Keratinocyte (primary cell): ENCODE measurements at regions not wholly inside any gene's neighbourhood (a gene's known extent, or its start where the extent isn't known, plus 50 kb on each side); places are given as distances from the start of the nearest gene placed in this dataset.

Experiments
- DNase-seq: peaks from one replicate; pipeline ENCODE4 v3.0.0-alpha.2; 2011; ENCODE audit warnings: low read depth, missing footprints, low spot score
- FAIRE-seq: peaks from 2 replicates; lab custom pipeline; 2011; peaks lifted over from hg19 to GRCh38; lab: Jason Lieb, UNC
- H2AFZ ChIP-seq: 2 replicates; pipeline ENCODE4 v1.6.0; 2012; ENCODE audit warnings: low read length, control low read depth, inconsistent platforms; ENCODE audit not compliant: control insufficient read depth
- H3K27ac ChIP-seq: 2 replicates; pipeline ENCODE4 v1.5.1; 2011; ENCODE audit warnings: low read length; ENCODE audit not compliant: control insufficient read depth, insufficient read depth
- H3K27me3 ChIP-seq: 3 replicates; pipeline ENCODE4 v1.6.0; 2011; ENCODE audit warnings: low read length; ENCODE audit not compliant: control insufficient read depth, insufficient read depth; ENCODE audit errors: extremely low read depth
- H3K36me3 ChIP-seq, 2 experiments: 2 replicates in 1 of 2; 3 replicates in 1 of 2; pipeline ENCODE4 v1.5.1; 2011; ENCODE audit warnings: low read length in 2 of 2, mild to moderate bottlenecking in 1 of 2; ENCODE audit not compliant: control insufficient read depth in 2 of 2, insufficient read depth in 2 of 2; ENCODE audit errors: extremely low read depth in 1 of 2
- H3K4me1 ChIP-seq: 3 replicates; pipeline ENCODE4 v1.5.1; 2011; ENCODE audit warnings: low read length; ENCODE audit not compliant: control insufficient read depth, insufficient read depth; ENCODE audit errors: extremely low read depth
- H3K4me2 ChIP-seq: 3 replicates; pipeline ENCODE4 v1.6.0; 2011; ENCODE audit warnings: low read depth, low read length; ENCODE audit not compliant: control insufficient read depth, insufficient read depth; ENCODE audit errors: extremely low read depth
- H3K4me3 ChIP-seq, 3 experiments: fragments of 200-600 bp in 1 of 3; sonication (generic) in 1 of 3; 2 replicates in 2 of 3; 3 replicates in 1 of 3; pipeline ENCODE4 v1.5.1; 2011 to 2016; ENCODE audit warnings: low read length in 3 of 3, mild to moderate bottlenecking in 3 of 3, control low read depth in 2 of 3, inconsistent platforms in 1 of 3, low read depth in 1 of 3, mixed read lengths in 1 of 3, mixed run types in 1 of 3, moderate library complexity in 1 of 3; ENCODE audit not compliant: control insufficient read depth in 2 of 3, insufficient read depth in 2 of 3; ENCODE audit errors: extremely low read depth in 1 of 3
- H3K79me2 ChIP-seq: 2 replicates; pipeline ENCODE4 v1.6.0; 2012; ENCODE audit warnings: low read length; ENCODE audit not compliant: control insufficient read depth, insufficient read depth
- H3K9ac ChIP-seq: 3 replicates; pipeline ENCODE4 v1.6.0; 2011; ENCODE audit warnings: low read length; ENCODE audit not compliant: control insufficient read depth, insufficient read depth; ENCODE audit errors: extremely low read depth
- H3K9me1 ChIP-seq: 3 replicates; pipeline ENCODE4 v1.6.0; 2011; ENCODE audit warnings: low read length; ENCODE audit not compliant: control insufficient read depth, insufficient read depth; ENCODE audit errors: extremely low read depth
- H3K9me3 ChIP-seq: 2 replicates; pipeline ENCODE4 v1.5.1; 2012; ENCODE audit warnings: low read depth, low read length; ENCODE audit not compliant: control insufficient read depth
- H4K20me1 ChIP-seq: 3 replicates; pipeline ENCODE4 v1.6.0; 2011; ENCODE audit warnings: low read length; ENCODE audit not compliant: control insufficient read depth, insufficient read depth; ENCODE audit errors: extremely low read depth
- EZH2 ChIP-seq: IDR thresholded peaks from one replicate; pipeline ENCODE4 v1.6.1; 2012; ENCODE audit warnings: inconsistent platforms, mild to moderate bottlenecking, low read length, moderate library complexity
- dilution Hi-C: fragments of 300-500 bp; cut with MboI; formaldehyde crosslinking; loops from one replicate; pipeline ENCODE4 v1.7.0; 2020; ENCODE audit warnings: low sequenced_read_pairs; ENCODE audit not compliant: extremely low pct_ligation_motif_present
- TF ChIP-seq, protein P1 (sequence below), 3 experiments: IDR thresholded peaks in 1 of 3; conservative IDR thresholded peaks in 1 of 3; optimal IDR thresholded peaks in 1 of 3; 2 replicates in 2 of 3; 3 replicates in 1 of 3; pipeline versions ENCODE3 to v1.5.1; 2011; ENCODE audit warnings: low read length in 3 of 3, mild to moderate bottlenecking in 3 of 3, moderate library complexity in 2 of 3, control low read depth in 1 of 3, inconsistent platforms in 1 of 3; ENCODE audit not compliant: insufficient read depth in 2 of 3; ENCODE audit errors: extremely low read depth in 1 of 3

DNA sequence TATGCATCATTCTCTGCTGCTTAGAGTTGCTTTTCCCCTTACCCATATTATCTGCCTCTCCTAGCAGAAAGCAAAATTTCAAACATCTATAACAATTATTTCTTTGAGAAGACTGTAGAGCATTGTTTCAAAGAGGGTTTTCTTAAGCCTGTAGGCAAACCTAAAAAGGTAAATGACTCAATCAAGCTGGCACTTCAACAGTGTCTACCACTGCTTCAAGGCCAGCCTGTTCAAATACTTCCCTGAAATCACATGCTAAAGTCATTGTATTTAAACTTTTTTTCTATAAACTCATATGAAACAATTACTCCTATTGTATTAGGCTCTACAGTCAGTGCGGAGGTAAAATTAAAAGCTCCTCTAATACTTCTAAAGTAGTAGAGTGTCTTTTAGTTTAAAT is 87.1 kb downstream of the OGFRL1 start:
- dilution Hi-C loops: no loop called here
- Histone ChIP-seq H3K4me1 (peaks cover 4% of the 10 kb centered on the region), H3K36me3 (peaks cover 3 to 5% of the 10 kb centered on the region in 2 experiments), H3K4me2 (no peak overlapping the region), H3K9ac (no peak overlapping the region), H3K27me3 (no peaks in the 10 kb centered on the region), H3K27ac (no peak overlapping the region), H3K9me3 (no peaks in the 10 kb centered on the region), H3K79me2 (peaks cover 24% of the 10 kb centered on the region), H3K4me3 (no peak overlapping the region), H3K9me1 (no peaks in the 10 kb centered on the region), H4K20me1 (no peaks in the 10 kb centered on the region), H2AFZ (no peak overlapping the region)
- TF ChIP-seq, protein P1, sequence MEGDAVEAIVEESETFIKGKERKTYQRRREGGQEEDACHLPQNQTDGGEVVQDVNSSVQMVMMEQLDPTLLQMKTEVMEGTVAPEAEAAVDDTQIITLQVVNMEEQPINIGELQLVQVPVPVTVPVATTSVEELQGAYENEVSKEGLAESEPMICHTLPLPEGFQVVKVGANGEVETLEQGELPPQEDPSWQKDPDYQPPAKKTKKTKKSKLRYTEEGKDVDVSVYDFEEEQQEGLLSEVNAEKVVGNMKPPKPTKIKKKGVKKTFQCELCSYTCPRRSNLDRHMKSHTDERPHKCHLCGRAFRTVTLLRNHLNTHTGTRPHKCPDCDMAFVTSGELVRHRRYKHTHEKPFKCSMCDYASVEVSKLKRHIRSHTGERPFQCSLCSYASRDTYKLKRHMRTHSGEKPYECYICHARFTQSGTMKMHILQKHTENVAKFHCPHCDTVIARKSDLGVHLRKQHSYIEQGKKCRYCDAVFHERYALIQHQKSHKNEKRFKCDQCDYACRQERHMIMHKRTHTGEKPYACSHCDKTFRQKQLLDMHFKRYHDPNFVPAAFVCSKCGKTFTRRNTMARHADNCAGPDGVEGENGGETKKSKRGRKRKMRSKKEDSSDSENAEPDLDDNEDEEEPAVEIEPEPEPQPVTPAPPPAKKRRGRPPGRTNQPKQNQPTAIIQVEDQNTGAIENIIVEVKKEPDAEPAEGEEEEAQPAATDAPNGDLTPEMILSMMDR (optimal IDR thresholded peaks at IDR 0.05 in 1 of 3, IDR thresholded peaks at IDR 0.05 in 1 of 3, conservative IDR thresholded peaks at IDR 0.05 in 1 of 3; ENCODE audit: extremely low read depth in 1 of 3, insufficient read depth in 2 of 3, low read length in 3 of 3): no peak
- no peak for TF ChIP-seq EZH2
- peak; percentile 70 for FAIRE-seq
- DNase-seq: no peak

DNA sequence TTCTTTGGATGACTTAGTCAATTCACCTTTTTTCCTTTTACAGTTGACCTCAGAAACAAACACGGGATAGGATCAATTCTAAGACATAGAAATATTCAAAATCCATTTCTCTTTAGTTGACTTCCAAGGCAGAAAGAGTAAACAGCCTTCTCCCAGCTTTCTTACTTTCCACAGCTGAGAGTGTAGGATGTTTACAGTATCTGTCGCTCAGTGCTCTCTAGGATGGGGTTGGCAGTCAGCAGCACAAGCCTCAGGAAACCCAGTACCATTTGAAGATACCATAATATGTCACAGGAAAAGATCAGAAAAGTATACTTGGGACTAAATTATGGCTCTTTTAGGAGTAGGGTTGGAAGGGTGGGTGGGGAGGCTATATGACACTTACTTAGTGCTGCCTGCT is 88.2 kb downstream of the OGFRL1 start:
- H3K79me2 ChIP-seq: peaks cover 29% of the 10 kb centered on the region
- no peak overlapping the region for H3K4me3 ChIP-seq
- no peak overlapping the region for H3K4me2 ChIP-seq
- H3K9ac ChIP-seq: no peak overlapping the region
- peaks cover 4 to 5% of the 10 kb centered on the region in 2 experiments for H3K36me3 ChIP-seq
- H4K20me1 ChIP-seq: no peaks in the 10 kb centered on the region
- H3K9me1 ChIP-seq: no peaks in the 10 kb centered on the region
- H3K9me3 ChIP-seq: no peaks in the 10 kb centered on the region
- H3K27ac ChIP-seq: no peak overlapping the region
- DNase-seq (no peak), FAIRE-seq (peak; percentile 39)
- no peaks in the 10 kb centered on the region for H3K27me3 ChIP-seq
- H3K4me1 ChIP-seq: peaks cover 4% of the 10 kb centered on the region
- no peak overlapping the region for H2AFZ ChIP-seq
- TF ChIP-seq, protein P1 (optimal IDR thresholded peaks at IDR 0.05 in 1 of 3, IDR thresholded peaks at IDR 0.05 in 1 of 3, conservative IDR thresholded peaks at IDR 0.05 in 1 of 3; ENCODE audit: extremely low read depth in 1 of 3, insufficient read depth in 2 of 3, low read length in 3 of 3): no peak
- TF ChIP-seq EZH2: no peak
- dilution Hi-C loops: no loop called here
